ENCODE measurements at regions not wholly inside any gene's neighbourhood (a gene's known extent, or its start where the extent isn't known, plus 50 kb on each side); places are given as distances from the start of the nearest gene placed in this dataset.

DNA sequence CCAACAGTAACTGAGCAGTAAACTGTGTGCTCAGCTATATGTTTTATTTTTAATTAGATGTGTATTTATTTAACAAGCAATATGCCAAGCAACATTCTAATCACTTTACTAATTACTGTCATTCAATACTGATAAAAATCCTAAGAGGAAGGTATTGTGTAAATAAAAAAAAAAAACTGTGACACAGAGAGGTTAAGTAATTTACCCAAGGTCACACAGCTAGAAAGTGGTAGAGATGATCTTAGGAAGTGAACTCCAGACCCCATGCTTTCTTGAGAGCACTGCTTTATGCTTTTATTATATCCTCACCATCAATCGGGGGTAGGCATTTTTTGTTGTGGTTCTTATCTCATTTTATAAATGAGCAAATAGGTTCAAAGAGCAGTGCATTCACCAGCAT lies 417.1 kb downstream of the RAB28 start:
- no peaks in the 10 kb centered on the region for H3K9me3 ChIP-seq (ENCODE audit: low read length)
- H3K4me2 ChIP-seq (ENCODE audit: low read depth, low read length) = no peak overlapping the region
- H3K27ac ChIP-seq (ENCODE audit: extremely low read length, insufficient read depth, low read length) = no peak overlapping the region
- intact Hi-C loops (cut with micrococcal nuclease; ENCODE audit: unreplicated experiment) (no loop called here), in situ Hi-C loops (cut with HindIII; ENCODE audit: extremely low pct_ligation_motif_present, low pct_unique_long_range_greater_than_20kb) (no loop called here)
- TF ChIP-seq ZNF282 (IDR thresholded peaks at IDR 0.05; ENCODE audit: partially characterized antibody) = no peak
- no peak for TF ChIP-seq RBAK (CRISPR knock-in tag; IDR thresholded peaks at IDR 0.05)
- no peak for TF ChIP-seq ZNF552 (CRISPR knock-in tag; IDR thresholded peaks at IDR 0.05; ENCODE audit: borderline replicate concordance)
- TF ChIP-seq, protein P1, sequence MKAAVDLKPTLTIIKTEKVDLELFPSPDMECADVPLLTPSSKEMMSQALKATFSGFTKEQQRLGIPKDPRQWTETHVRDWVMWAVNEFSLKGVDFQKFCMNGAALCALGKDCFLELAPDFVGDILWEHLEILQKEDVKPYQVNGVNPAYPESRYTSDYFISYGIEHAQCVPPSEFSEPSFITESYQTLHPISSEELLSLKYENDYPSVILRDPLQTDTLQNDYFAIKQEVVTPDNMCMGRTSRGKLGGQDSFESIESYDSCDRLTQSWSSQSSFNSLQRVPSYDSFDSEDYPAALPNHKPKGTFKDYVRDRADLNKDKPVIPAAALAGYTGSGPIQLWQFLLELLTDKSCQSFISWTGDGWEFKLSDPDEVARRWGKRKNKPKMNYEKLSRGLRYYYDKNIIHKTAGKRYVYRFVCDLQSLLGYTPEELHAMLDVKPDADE (CRISPR knock-in tag; IDR thresholded peaks at IDR 0.05) = no peak
- TF ChIP-seq ERF (CRISPR knock-in tag; IDR thresholded peaks at IDR 0.05) = no peak
- TF ChIP-seq ZNF326 (CRISPR knock-in tag; IDR thresholded peaks at IDR 0.05; ENCODE audit: borderline replicate concordance) = no peak
- TF ChIP-seq, protein P2, sequence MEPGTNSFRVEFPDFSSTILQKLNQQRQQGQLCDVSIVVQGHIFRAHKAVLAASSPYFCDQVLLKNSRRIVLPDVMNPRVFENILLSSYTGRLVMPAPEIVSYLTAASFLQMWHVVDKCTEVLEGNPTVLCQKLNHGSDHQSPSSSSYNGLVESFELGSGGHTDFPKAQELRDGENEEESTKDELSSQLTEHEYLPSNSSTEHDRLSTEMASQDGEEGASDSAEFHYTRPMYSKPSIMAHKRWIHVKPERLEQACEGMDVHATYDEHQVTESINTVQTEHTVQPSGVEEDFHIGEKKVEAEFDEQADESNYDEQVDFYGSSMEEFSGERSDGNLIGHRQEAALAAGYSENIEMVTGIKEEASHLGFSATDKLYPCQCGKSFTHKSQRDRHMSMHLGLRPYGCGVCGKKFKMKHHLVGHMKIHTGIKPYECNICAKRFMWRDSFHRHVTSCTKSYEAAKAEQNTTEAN (CRISPR knock-in tag; conservative IDR thresholded peaks at IDR 0.05) = no peak
- TF ChIP-seq, protein P3, sequence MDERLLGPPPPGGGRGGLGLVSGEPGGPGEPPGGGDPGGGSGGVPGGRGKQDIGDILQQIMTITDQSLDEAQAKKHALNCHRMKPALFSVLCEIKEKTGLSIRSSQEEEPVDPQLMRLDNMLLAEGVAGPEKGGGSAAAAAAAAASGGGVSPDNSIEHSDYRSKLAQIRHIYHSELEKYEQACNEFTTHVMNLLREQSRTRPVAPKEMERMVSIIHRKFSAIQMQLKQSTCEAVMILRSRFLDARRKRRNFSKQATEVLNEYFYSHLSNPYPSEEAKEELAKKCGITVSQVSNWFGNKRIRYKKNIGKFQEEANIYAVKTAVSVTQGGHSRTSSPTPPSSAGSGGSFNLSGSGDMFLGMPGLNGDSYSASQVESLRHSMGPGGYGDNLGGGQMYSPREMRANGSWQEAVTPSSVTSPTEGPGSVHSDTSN (CRISPR knock-in tag; IDR thresholded peaks at IDR 0.05) = no peak
- no peak for TF ChIP-seq ZNF496 (CRISPR knock-in tag; IDR thresholded peaks at IDR 0.05; ENCODE audit: insufficient replicate concordance)
- TF ChIP-seq, protein P4, sequence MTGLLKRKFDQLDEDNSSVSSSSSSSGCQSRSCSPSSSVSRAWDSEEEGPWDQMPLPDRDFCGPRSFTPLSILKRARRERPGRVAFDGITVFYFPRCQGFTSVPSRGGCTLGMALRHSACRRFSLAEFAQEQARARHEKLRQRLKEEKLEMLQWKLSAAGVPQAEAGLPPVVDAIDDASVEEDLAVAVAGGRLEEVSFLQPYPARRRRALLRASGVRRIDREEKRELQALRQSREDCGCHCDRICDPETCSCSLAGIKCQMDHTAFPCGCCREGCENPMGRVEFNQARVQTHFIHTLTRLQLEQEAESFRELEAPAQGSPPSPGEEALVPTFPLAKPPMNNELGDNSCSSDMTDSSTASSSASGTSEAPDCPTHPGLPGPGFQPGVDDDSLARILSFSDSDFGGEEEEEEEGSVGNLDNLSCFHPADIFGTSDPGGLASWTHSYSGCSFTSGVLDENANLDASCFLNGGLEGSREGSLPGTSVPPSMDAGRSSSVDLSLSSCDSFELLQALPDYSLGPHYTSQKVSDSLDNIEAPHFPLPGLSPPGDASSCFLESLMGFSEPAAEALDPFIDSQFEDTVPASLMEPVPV (CRISPR knock-in tag; IDR thresholded peaks at IDR 0.05) = no peak
- TF ChIP-seq ZNF572 (CRISPR knock-in tag; IDR thresholded peaks at IDR 0.05) = no peak
- TF ChIP-seq, protein P5, sequence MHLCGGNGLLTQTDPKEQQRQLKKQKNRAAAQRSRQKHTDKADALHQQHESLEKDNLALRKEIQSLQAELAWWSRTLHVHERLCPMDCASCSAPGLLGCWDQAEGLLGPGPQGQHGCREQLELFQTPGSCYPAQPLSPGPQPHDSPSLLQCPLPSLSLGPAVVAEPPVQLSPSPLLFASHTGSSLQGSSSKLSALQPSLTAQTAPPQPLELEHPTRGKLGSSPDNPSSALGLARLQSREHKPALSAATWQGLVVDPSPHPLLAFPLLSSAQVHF (CRISPR knock-in tag; IDR thresholded peaks at IDR 0.05) = no peak
- no peaks in the 10 kb centered on the region for H3K4me1 ChIP-seq (ENCODE audit: insufficient read depth, low read length)
- FAIRE-seq = no peak
- H3K27me3 ChIP-seq (ENCODE audit: control insufficient read depth in 1 of 2, insufficient read depth in 2 of 2, low read length in 2 of 2) = no peaks in the 10 kb centered on the region
- no peak for ATAC-seq
- CTCF ChIA-PET (ENCODE audit: low intra/inter-chr PET ratio, low total read pairs) = no interaction called here
- WGBS (ENCODE audit: low lambda C conversion rate) = 67% methylated on average over 1 of the region's 1 CpG
- BruUV-seq (replicated peaks) = no TSS peak
- no peak for DNase-seq (ENCODE audit: low spot score)
- POLR2A ChIA-PET = no interaction called here
- no peaks in the 10 kb centered on the region for H4K20me1 ChIP-seq (ENCODE audit: insufficient read depth, low read length)
- no peak overlapping the region for H3K4me3 ChIP-seq (replicated peaks in 1 of 3; ENCODE audit: insufficient read depth in 1 of 3, low read depth in 2 of 3, low read length in 3 of 3)
- no peak overlapping the region for H2AFZ ChIP-seq (ENCODE audit: low read length)
- no peaks in the 10 kb centered on the region for H3K79me2 ChIP-seq (ENCODE audit: insufficient read depth, low read length)
- no peaks in the 10 kb centered on the region for H3K36me3 ChIP-seq (replicated peaks in 1 of 2; ENCODE audit: control insufficient read depth in 1 of 2, insufficient read depth in 2 of 2, low read length in 2 of 2)
- no peak overlapping the region for H3K9ac ChIP-seq (ENCODE audit: insufficient read depth, low read depth, low read length)

Data from HepG2 (cell line).